ENCODE measurements at regions not wholly inside any gene's neighbourhood (a gene's known extent, or its start where the extent isn't known, plus 50 kb on each side); places are given as distances from the start of the nearest gene placed in this dataset. TPM values are rescaled to one million over a fixed set of nuclear protein-coding genes. Genes with fewer than 3 reads are reported as not detected.
"Not testable (repeated sequence)": the region's sequence is repeated elsewhere in the genome, so short reads cannot be mapped to it uniquely, and the experiment has no call there.

GRCh38 chr15:28772857-28773256 lies 60.6 kb upstream of the GOLGA8M start:
- peaks cover 10% of the 10 kb centered on the region for H3K4me1 Mint-ChIP-seq
- H3K27me3 Mint-ChIP-seq (ENCODE audit: low read depth in 3 of 3); H2AFZ ChIP-seq (ENCODE audit: insufficient read depth, low read depth, low read length, poor library complexity, severe bottlenecking); H3K4me1 ChIP-seq (ENCODE audit: control insufficient read depth in 1 of 2, insufficient read depth in 2 of 2, low read length in 2 of 2); H3K27ac ChIP-seq (ENCODE audit: low read depth in 1 of 2, low read length in 2 of 2); H3K36me3 Mint-ChIP-seq; H3K4me3 Mint-ChIP-seq; H3K4me3 ChIP-seq (replicated peaks in 1 of 3; ENCODE audit: low read depth in 2 of 3, low read length in 3 of 3); H3K9me3 Mint-ChIP-seq; H3K27ac Mint-ChIP-seq; H3K9ac ChIP-seq (ENCODE audit: insufficient read depth, low read length, poor library complexity, severe bottlenecking); H3K9me3 ChIP-seq (replicated peaks in 1 of 2; ENCODE audit: control insufficient read depth in 1 of 2, insufficient read depth in 1 of 2, low read length in 2 of 2); H3K4me2 ChIP-seq (replicated peaks; ENCODE audit: extremely low read depth, low read length, poor library complexity, severe bottlenecking); H3K36me3 ChIP-seq (replicated peaks in 1 of 2; ENCODE audit: control insufficient read depth in 1 of 2, insufficient read depth in 2 of 2, low read length in 2 of 2); intact Hi-C loops (cut with micrococcal nuclease); H3K27me3 ChIP-seq (ENCODE audit: control insufficient read depth in 2 of 2, insufficient read depth in 2 of 2, low read length in 2 of 2); H3K79me2 ChIP-seq (ENCODE audit: insufficient read depth, low read length); DNase-seq; H4K20me1 ChIP-seq (ENCODE audit: insufficient read depth, low read length): not testable (repeated sequence)
- WGBS (ENCODE audit: insufficient coverage): no CpG with 5 or more reads among the region's 3 CpGs

Small RNA genes lying in the stretch of these regions (small RNA-seq; reads per million reads assigned to genes)
- gene AC055876.3 (ENCODE audit: insufficient read length, low read depth): not detected

Measured in CD14-positive monocyte (primary cell).